H1 (cell line): ENCODE measurements at regions not wholly inside any gene's neighbourhood (a gene's known extent, or its start where the extent isn't known, plus 50 kb on each side); places are given as distances from the start of the nearest gene placed in this dataset.
A peak's percentile ranks its signal among the peaks of the same experiment; 100 is the strongest.
"Not testable (repeated sequence)": the region's sequence is repeated elsewhere in the genome, so short reads cannot be mapped to it uniquely, and the experiment has no call there.

ENCODE experiments used
- CTCF ChIA-PET: fragments of 300-600 bp; sonication (Branson Sonifier 250); formaldehyde crosslinking; loops from one replicate; lab custom pipeline; 2021; ENCODE audit not compliant: partially characterized antibody; lab: Charles Lee
- POLR2A ChIA-PET: fragments of 300-600 bp; sonication (Branson Sonifier 250); formaldehyde crosslinking; loops from one replicate; lab custom pipeline; 2021; ENCODE audit warnings: inconsistent platforms; ENCODE audit not compliant: partially characterized antibody; lab: Charles Lee
- DNase-seq, 2 experiments: peaks; one replicate each; pipeline versions ENCODE4 v3.0.0 to v3.0.0-alpha.2; 2010 to 2022; ENCODE audit warnings: low spot score in 2 of 2, low read depth in 1 of 2, mixed read lengths in 1 of 2
- FAIRE-seq: peaks from 2 replicates; lab custom pipeline; 2011; peaks lifted over from hg19 to GRCh38; lab: Jason Lieb, UNC
- H2AFZ ChIP-seq: 2 replicates; pipeline ENCODE4 v1.8.1; 2012; ENCODE audit warnings: low read length, inconsistent platforms
- H2AK5ac ChIP-seq: 2 replicates; pipeline ENCODE4 v1.6.1; 2013; ENCODE audit warnings: low read depth, low read length
- H2BK120ac ChIP-seq: replicated peaks from 2 replicates; pipeline ENCODE3; 2013; ENCODE audit warnings: low read depth, low read length, inconsistent platforms
- H2BK12ac ChIP-seq: 2 replicates; pipeline ENCODE4 v1.6.1; 2013; ENCODE audit warnings: low read depth, low read length
- H2BK15ac ChIP-seq: 2 replicates; pipeline ENCODE4 v1.6.1; 2013; ENCODE audit warnings: low read length
- H2BK20ac ChIP-seq: 2 replicates; pipeline ENCODE4 v1.6.1; 2013; ENCODE audit warnings: low read length
- H2BK5ac ChIP-seq: 2 replicates; pipeline ENCODE4 v1.6.1; 2013; ENCODE audit warnings: low read depth, low read length
- H3K14ac ChIP-seq: 2 replicates; pipeline ENCODE4 v1.6.1; 2013; ENCODE audit warnings: inconsistent platforms; ENCODE audit not compliant: insufficient read length
- H3K18ac ChIP-seq: 2 replicates; pipeline ENCODE4 v1.6.1; 2013; ENCODE audit warnings: low read length; ENCODE audit errors: extremely low read depth
- H3K23ac ChIP-seq: 2 replicates; pipeline ENCODE4 v1.6.1; 2013; ENCODE audit warnings: inconsistent platforms; ENCODE audit not compliant: insufficient read length
- H3K23me2 ChIP-seq: 2 replicates; pipeline ENCODE4 v1.6.1; 2013; ENCODE audit warnings: low read depth, low read length
- H3K27ac ChIP-seq: 2 replicates; pipeline ENCODE4 v1.6.1; 2011; ENCODE audit warnings: low read depth, low read length, inconsistent platforms
- H3K27me3 ChIP-seq, 4 experiments: replicated peaks in 1 of 4; 1 replicate in 1 of 4; 2 replicates in 3 of 4; pipeline versions ENCODE4 v1.6.1 to v1.8.1; 2011 to 2013; ENCODE audit warnings: low read length in 3 of 4, mild to moderate bottlenecking in 3 of 4, inconsistent platforms in 2 of 4, mixed read lengths in 2 of 4, moderate library complexity in 1 of 4; ENCODE audit not compliant: control insufficient read depth in 3 of 4, insufficient read depth in 3 of 4; ENCODE audit errors: extremely low read depth in 1 of 4
- H3K36me3 ChIP-seq, 4 experiments: 2 replicates each; pipeline versions ENCODE4 v1.6.1 to v1.8.1; 2011 to 2013; ENCODE audit warnings: mild to moderate bottlenecking in 4 of 4, low read length in 3 of 4, moderate library complexity in 2 of 4, control low read depth in 1 of 4, inconsistent platforms in 1 of 4; ENCODE audit not compliant: insufficient read depth in 4 of 4, control insufficient read depth in 2 of 4
- H3K4ac ChIP-seq: replicated peaks from 2 replicates; pipeline ENCODE3; 2013; ENCODE audit warnings: low read length, low read depth, mixed read lengths, inconsistent platforms; ENCODE audit not compliant: insufficient read length
- H3K4me1 ChIP-seq, 4 experiments: replicated peaks in 1 of 4; 1 replicate in 1 of 4; 2 replicates in 3 of 4; pipeline versions ENCODE4 v1.6.1 to v1.8.1; 2011 to 2013; ENCODE audit warnings: low read length in 3 of 4, inconsistent platforms in 2 of 4, mixed read lengths in 1 of 4; ENCODE audit not compliant: insufficient read depth in 4 of 4, control insufficient read depth in 3 of 4
- H3K4me2 ChIP-seq, 2 experiments: 2 replicates each; pipeline versions ENCODE4 v1.6.1 to v1.8.1; 2011 to 2013; ENCODE audit warnings: low read depth in 2 of 2, low read length in 2 of 2, control low read depth in 1 of 2, inconsistent platforms in 1 of 2, mild to moderate bottlenecking in 1 of 2; ENCODE audit not compliant: insufficient read depth in 1 of 2
- H3K4me3 ChIP-seq, 4 experiments: fragments of 200-600, 300-600 bp in 1 of 4; sonication (generic), shearing (Covaris generic), sonication (Bioruptor Twin) in 1 of 4; 2 replicates each; pipeline versions ENCODE4 v1.5.1 to v1.8.1; 2011 to 2016; ENCODE audit warnings: low read length in 4 of 4, low read depth in 3 of 4, control low read depth in 2 of 4, inconsistent platforms in 2 of 4, mild to moderate bottlenecking in 2 of 4, mixed read lengths in 1 of 4, moderate library complexity in 1 of 4; ENCODE audit not compliant: insufficient read depth in 2 of 4; ENCODE audit errors: extremely low read depth in 1 of 4
- H3K56ac ChIP-seq: replicated peaks from 2 replicates; pipeline ENCODE3; 2013; ENCODE audit warnings: low read depth, mild to moderate bottlenecking, mixed read lengths, low read length, inconsistent platforms; ENCODE audit not compliant: insufficient read length
- H3K79me1 ChIP-seq: 2 replicates; pipeline ENCODE4 v1.6.1; 2013; ENCODE audit warnings: low read depth, low read length, control low read depth
- H3K79me2 ChIP-seq, 2 experiments: 2 replicates each; pipeline versions ENCODE4 v1.6.1 to v1.8.1; 2012 to 2013; ENCODE audit warnings: low read length in 2 of 2, mild to moderate bottlenecking in 2 of 2, inconsistent platforms in 1 of 2; ENCODE audit not compliant: insufficient read depth in 2 of 2, control insufficient read depth in 1 of 2
- H3K9ac ChIP-seq, 4 experiments: replicated peaks in 1 of 4; 1 replicate in 1 of 4; 2 replicates in 3 of 4; pipeline versions ENCODE4 v1.6.1 to v1.8.1; 2011 to 2013; ENCODE audit warnings: low read depth in 3 of 4, low read length in 3 of 4, control low read depth in 2 of 4, mild to moderate bottlenecking in 2 of 4, moderate library complexity in 2 of 4, inconsistent platforms in 1 of 4; ENCODE audit errors: extremely low read depth in 1 of 4
- H3K9me3 ChIP-seq, 2 experiments: 2 replicates each; pipeline versions ENCODE4 v1.6.1 to v1.8.1; 2012 to 2013; ENCODE audit warnings: mild to moderate bottlenecking in 2 of 2, moderate library complexity in 2 of 2, control low read depth in 1 of 2, inconsistent platforms in 1 of 2, low read depth in 1 of 2, low read length in 1 of 2, mixed read lengths in 1 of 2; ENCODE audit not compliant: insufficient read depth in 2 of 2
- H4K20me1 ChIP-seq, 2 experiments: replicated peaks in 1 of 2; 2 replicates each; pipeline versions ENCODE3 to v1.8.1; 2011 to 2013; ENCODE audit warnings: inconsistent platforms in 2 of 2, low read length in 2 of 2, mild to moderate bottlenecking in 1 of 2; ENCODE audit not compliant: insufficient read depth in 2 of 2, control insufficient read depth in 1 of 2
- H4K5ac ChIP-seq: 2 replicates; pipeline ENCODE4 v1.6.1; 2013; ENCODE audit warnings: low read length, low read depth, mixed read lengths, inconsistent platforms; ENCODE audit not compliant: insufficient read length
- H4K8ac ChIP-seq: 2 replicates; pipeline ENCODE4 v1.8.0; 2013; ENCODE audit warnings: mild to moderate bottlenecking, moderate library complexity, low read length, inconsistent platforms; ENCODE audit not compliant: insufficient read depth; ENCODE audit errors: extremely low read depth
- H4K91ac ChIP-seq: replicated peaks from 2 replicates; pipeline ENCODE3; 2013; ENCODE audit warnings: low read length, mixed read lengths, inconsistent platforms; ENCODE audit not compliant: insufficient read length
- YY1 ChIP-seq: IDR thresholded peaks from 2 replicates; pipeline ENCODE4 v1.6.1; 2011; ENCODE audit warnings: low read depth, mild to moderate bottlenecking, low read length
- WGBS, 2 experiments: shearing (Covaris generic) in 1 of 2; methylation state at CpG; one replicate each; pipeline versions ENCODE4 v1.1.6 to v1.1.7; 2013 to 2015; ENCODE audit warnings: low lambda C conversion rate in 2 of 2, mixed read lengths in 2 of 2, inconsistent platforms in 1 of 2, low coverage in 1 of 2, missing lambda C conversion rate in 1 of 2; ENCODE audit not compliant: insufficient replicate concordance in 2 of 2, insufficient coverage in 1 of 2, insufficient read length in 1 of 2; ENCODE audit errors: extremely low coverage in 1 of 2, missing lambda C conversion rate in 1 of 2; 5-methylcytosine and 5-hydroxymethylcytosine counted together

DNA sequence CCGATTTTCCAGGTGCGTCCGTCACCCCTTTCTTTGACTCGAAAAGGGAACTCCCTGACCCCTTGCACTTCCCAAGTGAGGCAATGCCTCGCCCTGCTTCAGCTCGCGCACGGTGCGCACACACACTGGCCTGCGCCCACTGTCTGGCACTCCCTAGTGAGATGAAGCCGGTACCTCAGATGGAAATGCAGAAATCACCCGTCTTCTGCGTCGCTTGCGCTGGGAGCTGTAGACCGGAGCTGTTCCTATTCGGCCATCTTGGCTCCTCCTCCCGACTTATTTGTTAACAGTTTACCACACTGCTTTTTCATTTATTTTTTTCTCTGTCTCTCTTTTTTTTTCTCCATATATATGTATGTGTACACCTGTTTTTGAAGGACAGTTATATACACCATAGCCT is 112.2 kb downstream of the MAD2L1 start:
- not testable (repeated sequence) for H2BK12ac ChIP-seq, H3K4me2 ChIP-seq

More for the DNA sequence above, 112.2 kb downstream of the MAD2L1 start:
- H3K4me3 ChIP-seq, H2AK5ac ChIP-seq, H3K18ac ChIP-seq, H3K36me3 ChIP-seq, FAIRE-seq, H3K23me2 ChIP-seq, H2AFZ ChIP-seq, H3K23ac ChIP-seq, H3K79me1 ChIP-seq, H4K5ac ChIP-seq, H2BK120ac ChIP-seq, DNase-seq: not testable (repeated sequence)
- CTCF ChIA-PET, result interaction anchor here (0.6 kb wide), 1 partner anchor 686 kb away, joined by 3 read pairs; no protein-coding TSS in a partner anchor
- 91% methylated on average over 14 of the region's 18 CpGs; no CpG with 5 or more reads in 1 of the 2 experiments for WGBS, 2 experiments
- TF ChIP-seq YY1, result 0 out of 2 replicates have a peak, but pooled peaks have one; percentile 39
- TF ChIP-seq, all 59 proteins: peak for 1; not testable (repeated sequence) for 58
- not testable (repeated sequence) for H3K79me2 ChIP-seq, H3K4ac ChIP-seq, H3K14ac ChIP-seq, H4K91ac ChIP-seq, H3K9me3 ChIP-seq, H3K4me1 ChIP-seq, H3K56ac ChIP-seq, H3K27me3 ChIP-seq, H2BK15ac ChIP-seq, H3K27ac ChIP-seq, H2BK5ac ChIP-seq, H4K20me1 ChIP-seq, H4K8ac ChIP-seq, H2BK20ac ChIP-seq, H3K9ac ChIP-seq
- POLR2A ChIA-PET, result interaction anchor here (1.0 to 1.7 kb wide), 4 partner anchors 9 to 46 kb away, joined by 3 to 6 read pairs (median 4); no protein-coding TSS in a partner anchor
